Neural cell (in vitro differentiated cells): ENCODE measurements at regions not wholly inside any gene's neighbourhood (a gene's known extent, or its start where the extent isn't known, plus 50 kb on each side); places are given as distances from the start of the nearest gene placed in this dataset.

Experiments
- H2AFZ ChIP-seq: fragments of 200-600, 300-800 bp; sonication (generic), shearing (Covaris generic); 2 replicates; pipeline ENCODE4 v1.6.0; 2014; ENCODE audit warnings: low read depth, mild to moderate bottlenecking, antibody characterized with exemption, low read length, moderate library complexity
- H3F3A ChIP-seq: fragments of 200-600 bp; shearing (Covaris generic); 2 replicates; pipeline ENCODE4 v1.6.1; 2016; ENCODE audit warnings: mild to moderate bottlenecking, moderate library complexity, mixed read lengths, antibody characterized with exemption, low read length; ENCODE audit not compliant: insufficient read depth, poor library complexity, severe bottlenecking
- H3K27ac ChIP-seq: fragments of 200-600, 300-800 bp; sonication (generic), shearing (Covaris generic); 2 replicates; pipeline ENCODE4 v1.5.1; 2014; ENCODE audit warnings: mild to moderate bottlenecking, low read length, moderate library complexity
- H3K27me3 ChIP-seq: fragments of 300-800, 200-600 bp; sonication (generic), shearing (Covaris generic); 2 replicates; pipeline ENCODE4 v1.6.0; 2014; ENCODE audit warnings: mild to moderate bottlenecking, low read depth, low read length, moderate library complexity; ENCODE audit not compliant: insufficient read depth
- H3K36me3 ChIP-seq: fragments of 300-800, 200-600 bp; sonication (generic), shearing (Covaris generic); 2 replicates; pipeline ENCODE4 v1.5.1; 2014; ENCODE audit warnings: mild to moderate bottlenecking, antibody characterized with exemption, low read length, moderate library complexity; ENCODE audit not compliant: insufficient read depth
- H3K4me2 ChIP-seq: fragments of 300-800, 200-600 bp; sonication (generic), shearing (Covaris generic); 2 replicates; pipeline ENCODE4 v1.6.0; 2014; ENCODE audit warnings: mild to moderate bottlenecking, low read length
- H3K4me3 ChIP-seq: fragments of 300-800, 200-600 bp; sonication (generic), shearing (Covaris generic); 2 replicates; pipeline ENCODE4 v1.5.1; 2014; ENCODE audit warnings: mild to moderate bottlenecking, low read length, moderate library complexity
- H3K79me2 ChIP-seq: fragments of 200-600 bp; shearing (Covaris generic); replicated peaks from 2 replicates; pipeline ENCODE4 v1.6.0; 2014; ENCODE audit warnings: mild to moderate bottlenecking, low read length, moderate library complexity; ENCODE audit not compliant: insufficient read depth
- H3K9ac ChIP-seq: fragments of 300-800, 200-600 bp; sonication (generic), shearing (Covaris generic); 2 replicates; pipeline ENCODE4 v1.6.1; 2016; ENCODE audit warnings: mild to moderate bottlenecking, low read length, mixed read lengths
- H3K9me2 ChIP-seq: fragments of 200-600 bp; shearing (Covaris generic); 2 replicates; pipeline ENCODE4 v1.6.1; 2016; ENCODE audit warnings: mild to moderate bottlenecking, low read length, mixed read lengths; ENCODE audit not compliant: insufficient read depth
- H3K9me3 ChIP-seq: fragments of 200-600, 300-800 bp; sonication (generic), shearing (Covaris generic); 2 replicates; pipeline ENCODE4 v1.6.1; 2016; ENCODE audit warnings: mild to moderate bottlenecking, mixed run types, low read length, moderate library complexity, mixed read lengths
- H4K20me1 ChIP-seq: fragments of 200-600 bp; shearing (Covaris generic); 2 replicates; pipeline ENCODE4 v1.6.1; 2016; ENCODE audit warnings: mild to moderate bottlenecking, mixed run types; ENCODE audit not compliant: insufficient read depth
- EP300 ChIP-seq: fragments of 450-650 bp; conservative IDR thresholded peaks from 2 replicates; pipeline ENCODE4 v1.6.1; 2014; ENCODE audit warnings: antibody characterized with exemption, mild to moderate bottlenecking, moderate library complexity; ENCODE audit not compliant: poor library complexity, severe bottlenecking
- EZH2 ChIP-seq: fragments of 200-600, 300-800 bp; shearing (Covaris generic), sonication (generic); IDR thresholded peaks from 2 replicates; pipeline ENCODE4 v1.6.1; 2014; ENCODE audit warnings: antibody characterized with exemption, low read length, borderline replicate concordance, mild to moderate bottlenecking; ENCODE audit not compliant: insufficient read depth, poor library complexity, severe bottlenecking
- MXI1 ChIP-seq: fragments of 450-650 bp; conservative IDR thresholded peaks from 2 replicates; pipeline ENCODE4 v1.6.1; 2014; ENCODE audit warnings: antibody characterized with exemption, mild to moderate bottlenecking; ENCODE audit not compliant: poor library complexity, severe bottlenecking
- POLR2AphosphoS5 ChIP-seq: IDR thresholded peaks from 2 replicates; pipeline ENCODE4 v1.6.1; 2012
- RAD21 ChIP-seq: fragments of 450-650 bp; conservative IDR thresholded peaks from 2 replicates; pipeline ENCODE4 v1.6.1; 2014; ENCODE audit warnings: antibody characterized with exemption, mild to moderate bottlenecking, moderate library complexity
- SMC3 ChIP-seq: fragments of 450-650 bp; conservative IDR thresholded peaks from 2 replicates; pipeline ENCODE4 v1.6.1; 2014; ENCODE audit warnings: antibody characterized with exemption, mild to moderate bottlenecking, moderate library complexity; ENCODE audit not compliant: poor library complexity
- TAF1 ChIP-seq: IDR thresholded peaks from 2 replicates; pipeline ENCODE4 v1.6.1; 2012; ENCODE audit warnings: low read depth
- TF ChIP-seq, protein P1 (sequence below): IDR thresholded peaks from 2 replicates; pipeline ENCODE4 v1.6.1; 2012; ENCODE audit warnings: borderline replicate concordance
- TF ChIP-seq, protein P2 (sequence below): fragments of 450-650 bp; IDR thresholded peaks from 2 replicates; pipeline ENCODE4 v1.5.1; 2014; ENCODE audit warnings: antibody characterized with exemption, mild to moderate bottlenecking, moderate library complexity; ENCODE audit not compliant: poor library complexity, severe bottlenecking

DNA sequence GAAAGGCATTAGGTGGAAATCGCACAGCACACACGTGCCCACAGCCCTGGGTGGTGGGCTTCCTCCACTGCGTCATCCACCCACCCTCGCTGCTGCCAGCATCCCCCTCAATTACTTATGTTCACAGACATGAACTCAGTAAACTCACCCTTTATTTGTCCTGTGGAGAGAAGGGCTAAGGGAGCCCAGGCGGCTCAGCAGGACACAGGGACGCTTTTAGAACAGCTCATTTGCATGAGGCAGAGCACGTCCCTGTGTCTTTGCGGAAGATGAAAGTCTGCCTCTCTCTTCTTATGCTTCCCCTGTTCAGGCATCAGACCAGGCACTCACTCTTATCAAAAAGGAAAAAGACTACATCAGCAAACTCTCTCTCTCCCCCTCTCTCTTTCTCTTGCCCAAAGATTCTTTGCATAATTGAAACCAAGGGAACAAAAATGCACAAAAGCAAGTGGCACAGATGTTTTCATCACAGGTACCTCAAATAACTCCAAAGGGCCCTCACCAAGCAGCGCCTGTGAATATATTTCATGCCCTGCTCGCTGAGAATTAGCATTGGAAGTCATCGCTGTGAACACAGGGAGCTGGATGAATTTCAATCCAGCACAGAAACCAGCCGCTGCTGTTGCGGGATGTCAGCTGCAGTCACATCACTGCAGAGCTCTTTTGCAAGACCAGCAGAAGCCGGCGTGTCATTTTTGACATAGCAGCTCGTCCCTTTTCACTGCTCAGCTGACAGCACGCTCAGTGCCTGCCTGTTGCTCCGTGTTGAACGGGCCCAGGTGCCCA lies 376.3 kb upstream of the MYT1L start:
- Histone ChIP-seq H3K27ac (peak overlapping the region; percentile 91), H3K9me3 (no peaks in the 10 kb centered on the region), H3K4me2 (peak overlapping the region; percentile 52), H3K79me2 (no peaks in the 10 kb centered on the region), H3F3A (no peaks in the 10 kb centered on the region), H2AFZ (no peak overlapping the region), H3K9ac (peak overlapping the region; percentile 70), H3K9me2 (no peaks in the 10 kb centered on the region), H3K36me3 (no peaks in the 10 kb centered on the region), H3K27me3 (no peaks in the 10 kb centered on the region), H4K20me1 (no peaks in the 10 kb centered on the region), H3K4me3 (peak overlapping the region; percentile 54)
- peak; percentile 37 for TF ChIP-seq SMC3
- TF ChIP-seq EP300: peak; percentile 85
- TF ChIP-seq EZH2: no peak
- peak; percentile 56 for TF ChIP-seq RAD21
- TF ChIP-seq, protein P1, sequence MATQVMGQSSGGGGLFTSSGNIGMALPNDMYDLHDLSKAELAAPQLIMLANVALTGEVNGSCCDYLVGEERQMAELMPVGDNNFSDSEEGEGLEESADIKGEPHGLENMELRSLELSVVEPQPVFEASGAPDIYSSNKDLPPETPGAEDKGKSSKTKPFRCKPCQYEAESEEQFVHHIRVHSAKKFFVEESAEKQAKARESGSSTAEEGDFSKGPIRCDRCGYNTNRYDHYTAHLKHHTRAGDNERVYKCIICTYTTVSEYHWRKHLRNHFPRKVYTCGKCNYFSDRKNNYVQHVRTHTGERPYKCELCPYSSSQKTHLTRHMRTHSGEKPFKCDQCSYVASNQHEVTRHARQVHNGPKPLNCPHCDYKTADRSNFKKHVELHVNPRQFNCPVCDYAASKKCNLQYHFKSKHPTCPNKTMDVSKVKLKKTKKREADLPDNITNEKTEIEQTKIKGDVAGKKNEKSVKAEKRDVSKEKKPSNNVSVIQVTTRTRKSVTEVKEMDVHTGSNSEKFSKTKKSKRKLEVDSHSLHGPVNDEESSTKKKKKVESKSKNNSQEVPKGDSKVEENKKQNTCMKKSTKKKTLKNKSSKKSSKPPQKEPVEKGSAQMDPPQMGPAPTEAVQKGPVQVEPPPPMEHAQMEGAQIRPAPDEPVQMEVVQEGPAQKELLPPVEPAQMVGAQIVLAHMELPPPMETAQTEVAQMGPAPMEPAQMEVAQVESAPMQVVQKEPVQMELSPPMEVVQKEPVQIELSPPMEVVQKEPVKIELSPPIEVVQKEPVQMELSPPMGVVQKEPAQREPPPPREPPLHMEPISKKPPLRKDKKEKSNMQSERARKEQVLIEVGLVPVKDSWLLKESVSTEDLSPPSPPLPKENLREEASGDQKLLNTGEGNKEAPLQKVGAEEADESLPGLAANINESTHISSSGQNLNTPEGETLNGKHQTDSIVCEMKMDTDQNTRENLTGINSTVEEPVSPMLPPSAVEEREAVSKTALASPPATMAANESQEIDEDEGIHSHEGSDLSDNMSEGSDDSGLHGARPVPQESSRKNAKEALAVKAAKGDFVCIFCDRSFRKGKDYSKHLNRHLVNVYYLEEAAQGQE: peak; percentile 76
- TF ChIP-seq POLR2AphosphoS5: peak; percentile 77
- no peak for TF ChIP-seq MXI1

DNA sequence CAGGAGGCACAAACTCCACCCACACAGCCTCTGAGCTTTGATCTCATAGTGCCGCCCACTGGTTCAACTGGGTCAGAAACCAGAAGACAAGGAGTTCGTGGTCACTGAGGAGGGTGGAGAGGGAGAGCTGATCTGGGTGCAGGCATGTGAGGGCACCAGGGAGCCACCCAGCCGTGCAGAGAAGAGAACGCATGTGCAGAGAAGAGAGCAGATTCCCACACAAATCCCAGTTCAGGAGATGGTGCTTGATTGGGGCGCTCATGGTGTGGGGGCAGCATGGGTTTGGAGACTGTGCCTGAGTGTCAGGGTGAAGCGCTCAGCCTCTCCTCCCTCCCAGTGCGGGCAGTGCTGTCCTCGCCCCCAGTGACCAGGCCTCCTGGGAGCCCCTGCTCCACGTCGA lies 375.2 kb upstream of the MYT1L start:
- Histone ChIP-seq H4K20me1 (no peaks in the 10 kb centered on the region), H3K79me2 (no peaks in the 10 kb centered on the region), H2AFZ (no peak overlapping the region), H3K27ac (peak overlapping the region; percentile 91), H3K9me3 (no peaks in the 10 kb centered on the region), H3K9ac (peak overlapping the region; percentile 70), H3K9me2 (no peaks in the 10 kb centered on the region), H3K36me3 (no peaks in the 10 kb centered on the region), H3K27me3 (no peaks in the 10 kb centered on the region), H3F3A (no peaks in the 10 kb centered on the region), H3K4me2 (no peak overlapping the region), H3K4me3 (peak overlapping the region; percentile 54)
- TF ChIP-seq EZH2 (no peak), EP300 (no peak), TAF1 (no peak), SMC3 (no peak), POLR2AphosphoS5 (no peak), MXI1 (no peak), RAD21 (no peak)
- TF ChIP-seq, protein P1: no peak
- TF ChIP-seq, protein P2, sequence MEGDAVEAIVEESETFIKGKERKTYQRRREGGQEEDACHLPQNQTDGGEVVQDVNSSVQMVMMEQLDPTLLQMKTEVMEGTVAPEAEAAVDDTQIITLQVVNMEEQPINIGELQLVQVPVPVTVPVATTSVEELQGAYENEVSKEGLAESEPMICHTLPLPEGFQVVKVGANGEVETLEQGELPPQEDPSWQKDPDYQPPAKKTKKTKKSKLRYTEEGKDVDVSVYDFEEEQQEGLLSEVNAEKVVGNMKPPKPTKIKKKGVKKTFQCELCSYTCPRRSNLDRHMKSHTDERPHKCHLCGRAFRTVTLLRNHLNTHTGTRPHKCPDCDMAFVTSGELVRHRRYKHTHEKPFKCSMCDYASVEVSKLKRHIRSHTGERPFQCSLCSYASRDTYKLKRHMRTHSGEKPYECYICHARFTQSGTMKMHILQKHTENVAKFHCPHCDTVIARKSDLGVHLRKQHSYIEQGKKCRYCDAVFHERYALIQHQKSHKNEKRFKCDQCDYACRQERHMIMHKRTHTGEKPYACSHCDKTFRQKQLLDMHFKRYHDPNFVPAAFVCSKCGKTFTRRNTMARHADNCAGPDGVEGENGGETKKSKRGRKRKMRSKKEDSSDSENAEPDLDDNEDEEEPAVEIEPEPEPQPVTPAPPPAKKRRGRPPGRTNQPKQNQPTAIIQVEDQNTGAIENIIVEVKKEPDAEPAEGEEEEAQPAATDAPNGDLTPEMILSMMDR: no peak
